H1 (cell line): ENCODE measurements at regions not wholly inside any gene's neighbourhood (a gene's known extent, or its start where the extent isn't known, plus 50 kb on each side); places are given as distances from the start of the nearest gene placed in this dataset.

Experiments used
- CTCF ChIA-PET: fragments of 300-600 bp; sonication (Branson Sonifier 250); formaldehyde crosslinking; loops from one replicate; lab custom pipeline; 2021; ENCODE audit not compliant: partially characterized antibody; lab: Charles Lee
- POLR2A ChIA-PET: fragments of 300-600 bp; sonication (Branson Sonifier 250); formaldehyde crosslinking; loops from one replicate; lab custom pipeline; 2021; ENCODE audit warnings: inconsistent platforms; ENCODE audit not compliant: partially characterized antibody; lab: Charles Lee
- DNase-seq, 2 experiments: peaks; one replicate each; pipeline versions ENCODE4 v3.0.0 to v3.0.0-alpha.2; 2010 to 2022; ENCODE audit warnings: low spot score in 2 of 2, low read depth in 1 of 2, mixed read lengths in 1 of 2
- FAIRE-seq: peaks from 2 replicates; lab custom pipeline; 2011; peaks lifted over from hg19 to GRCh38; lab: Jason Lieb, UNC
- H2AFZ ChIP-seq: 2 replicates; pipeline ENCODE4 v1.8.1; 2012; ENCODE audit warnings: low read length, inconsistent platforms
- H2AK5ac ChIP-seq: 2 replicates; pipeline ENCODE4 v1.6.1; 2013; ENCODE audit warnings: low read depth, low read length
- H2BK120ac ChIP-seq: replicated peaks from 2 replicates; pipeline ENCODE3; 2013; ENCODE audit warnings: low read depth, low read length, inconsistent platforms
- H2BK12ac ChIP-seq: 2 replicates; pipeline ENCODE4 v1.6.1; 2013; ENCODE audit warnings: low read depth, low read length
- H2BK15ac ChIP-seq: 2 replicates; pipeline ENCODE4 v1.6.1; 2013; ENCODE audit warnings: low read length
- H2BK20ac ChIP-seq: 2 replicates; pipeline ENCODE4 v1.6.1; 2013; ENCODE audit warnings: low read length
- H2BK5ac ChIP-seq: 2 replicates; pipeline ENCODE4 v1.6.1; 2013; ENCODE audit warnings: low read depth, low read length
- H3K14ac ChIP-seq: 2 replicates; pipeline ENCODE4 v1.6.1; 2013; ENCODE audit warnings: inconsistent platforms; ENCODE audit not compliant: insufficient read length
- H3K18ac ChIP-seq: 2 replicates; pipeline ENCODE4 v1.6.1; 2013; ENCODE audit warnings: low read length; ENCODE audit errors: extremely low read depth
- H3K23ac ChIP-seq: 2 replicates; pipeline ENCODE4 v1.6.1; 2013; ENCODE audit warnings: inconsistent platforms; ENCODE audit not compliant: insufficient read length
- H3K23me2 ChIP-seq: 2 replicates; pipeline ENCODE4 v1.6.1; 2013; ENCODE audit warnings: low read depth, low read length
- H3K27ac ChIP-seq: 2 replicates; pipeline ENCODE4 v1.6.1; 2011; ENCODE audit warnings: low read depth, low read length, inconsistent platforms
- H3K27me3 ChIP-seq, 4 experiments: replicated peaks in 1 of 4; 1 replicate in 1 of 4; 2 replicates in 3 of 4; pipeline versions ENCODE4 v1.6.1 to v1.8.1; 2011 to 2013; ENCODE audit warnings: low read length in 3 of 4, mild to moderate bottlenecking in 3 of 4, inconsistent platforms in 2 of 4, mixed read lengths in 2 of 4, moderate library complexity in 1 of 4; ENCODE audit not compliant: control insufficient read depth in 3 of 4, insufficient read depth in 3 of 4; ENCODE audit errors: extremely low read depth in 1 of 4
- H3K36me3 ChIP-seq, 4 experiments: 2 replicates each; pipeline versions ENCODE4 v1.6.1 to v1.8.1; 2011 to 2013; ENCODE audit warnings: mild to moderate bottlenecking in 4 of 4, low read length in 3 of 4, moderate library complexity in 2 of 4, control low read depth in 1 of 4, inconsistent platforms in 1 of 4; ENCODE audit not compliant: insufficient read depth in 4 of 4, control insufficient read depth in 2 of 4
- H3K4ac ChIP-seq: replicated peaks from 2 replicates; pipeline ENCODE3; 2013; ENCODE audit warnings: low read length, low read depth, mixed read lengths, inconsistent platforms; ENCODE audit not compliant: insufficient read length
- H3K4me1 ChIP-seq, 4 experiments: replicated peaks in 1 of 4; 1 replicate in 1 of 4; 2 replicates in 3 of 4; pipeline versions ENCODE4 v1.6.1 to v1.8.1; 2011 to 2013; ENCODE audit warnings: low read length in 3 of 4, inconsistent platforms in 2 of 4, mixed read lengths in 1 of 4; ENCODE audit not compliant: insufficient read depth in 4 of 4, control insufficient read depth in 3 of 4
- H3K4me2 ChIP-seq, 2 experiments: 2 replicates each; pipeline versions ENCODE4 v1.6.1 to v1.8.1; 2011 to 2013; ENCODE audit warnings: low read depth in 2 of 2, low read length in 2 of 2, control low read depth in 1 of 2, inconsistent platforms in 1 of 2, mild to moderate bottlenecking in 1 of 2; ENCODE audit not compliant: insufficient read depth in 1 of 2
- H3K4me3 ChIP-seq, 4 experiments: fragments of 200-600, 300-600 bp in 1 of 4; sonication (generic), shearing (Covaris generic), sonication (Bioruptor Twin) in 1 of 4; 2 replicates each; pipeline versions ENCODE4 v1.5.1 to v1.8.1; 2011 to 2016; ENCODE audit warnings: low read length in 4 of 4, low read depth in 3 of 4, control low read depth in 2 of 4, inconsistent platforms in 2 of 4, mild to moderate bottlenecking in 2 of 4, mixed read lengths in 1 of 4, moderate library complexity in 1 of 4; ENCODE audit not compliant: insufficient read depth in 2 of 4; ENCODE audit errors: extremely low read depth in 1 of 4
- H3K56ac ChIP-seq: replicated peaks from 2 replicates; pipeline ENCODE3; 2013; ENCODE audit warnings: low read depth, mild to moderate bottlenecking, mixed read lengths, low read length, inconsistent platforms; ENCODE audit not compliant: insufficient read length
- H3K79me1 ChIP-seq: 2 replicates; pipeline ENCODE4 v1.6.1; 2013; ENCODE audit warnings: low read depth, low read length, control low read depth
- H3K79me2 ChIP-seq, 2 experiments: 2 replicates each; pipeline versions ENCODE4 v1.6.1 to v1.8.1; 2012 to 2013; ENCODE audit warnings: low read length in 2 of 2, mild to moderate bottlenecking in 2 of 2, inconsistent platforms in 1 of 2; ENCODE audit not compliant: insufficient read depth in 2 of 2, control insufficient read depth in 1 of 2
- H3K9ac ChIP-seq, 4 experiments: replicated peaks in 1 of 4; 1 replicate in 1 of 4; 2 replicates in 3 of 4; pipeline versions ENCODE4 v1.6.1 to v1.8.1; 2011 to 2013; ENCODE audit warnings: low read depth in 3 of 4, low read length in 3 of 4, control low read depth in 2 of 4, mild to moderate bottlenecking in 2 of 4, moderate library complexity in 2 of 4, inconsistent platforms in 1 of 4; ENCODE audit errors: extremely low read depth in 1 of 4
- H3K9me3 ChIP-seq, 2 experiments: 2 replicates each; pipeline versions ENCODE4 v1.6.1 to v1.8.1; 2012 to 2013; ENCODE audit warnings: mild to moderate bottlenecking in 2 of 2, moderate library complexity in 2 of 2, control low read depth in 1 of 2, inconsistent platforms in 1 of 2, low read depth in 1 of 2, low read length in 1 of 2, mixed read lengths in 1 of 2; ENCODE audit not compliant: insufficient read depth in 2 of 2
- H4K20me1 ChIP-seq, 2 experiments: replicated peaks in 1 of 2; 2 replicates each; pipeline versions ENCODE3 to v1.8.1; 2011 to 2013; ENCODE audit warnings: inconsistent platforms in 2 of 2, low read length in 2 of 2, mild to moderate bottlenecking in 1 of 2; ENCODE audit not compliant: insufficient read depth in 2 of 2, control insufficient read depth in 1 of 2
- H4K5ac ChIP-seq: 2 replicates; pipeline ENCODE4 v1.6.1; 2013; ENCODE audit warnings: low read length, low read depth, mixed read lengths, inconsistent platforms; ENCODE audit not compliant: insufficient read length
- H4K8ac ChIP-seq: 2 replicates; pipeline ENCODE4 v1.8.0; 2013; ENCODE audit warnings: mild to moderate bottlenecking, moderate library complexity, low read length, inconsistent platforms; ENCODE audit not compliant: insufficient read depth; ENCODE audit errors: extremely low read depth
- H4K91ac ChIP-seq: replicated peaks from 2 replicates; pipeline ENCODE3; 2013; ENCODE audit warnings: low read length, mixed read lengths, inconsistent platforms; ENCODE audit not compliant: insufficient read length
- CREB1 ChIP-seq: IDR thresholded peaks from 2 replicates; pipeline ENCODE4 v1.6.1; 2012; ENCODE audit warnings: inconsistent platforms
- TAF1 ChIP-seq: IDR thresholded peaks from 2 replicates; pipeline ENCODE4 v1.6.1; 2011; ENCODE audit warnings: mild to moderate bottlenecking, low read depth, low read length
- TCF12 ChIP-seq: IDR thresholded peaks from 2 replicates; pipeline ENCODE4 v1.6.1; 2011; ENCODE audit warnings: low read depth, mild to moderate bottlenecking, low read length
- WGBS, 2 experiments: shearing (Covaris generic) in 1 of 2; methylation state at CpG; one replicate each; pipeline versions ENCODE4 v1.1.6 to v1.1.7; 2013 to 2015; ENCODE audit warnings: low lambda C conversion rate in 2 of 2, mixed read lengths in 2 of 2, inconsistent platforms in 1 of 2, low coverage in 1 of 2, missing lambda C conversion rate in 1 of 2; ENCODE audit not compliant: insufficient replicate concordance in 2 of 2, insufficient coverage in 1 of 2, insufficient read length in 1 of 2; ENCODE audit errors: extremely low coverage in 1 of 2, missing lambda C conversion rate in 1 of 2; 5-methylcytosine and 5-hydroxymethylcytosine counted together
- TF ChIP-seq, protein P1 (sequence below): IDR thresholded peaks from 2 replicates; pipeline ENCODE4 v1.6.1; 2012; ENCODE audit warnings: inconsistent platforms
- TF ChIP-seq, protein P2 (sequence below): IDR thresholded peaks from 2 replicates; pipeline ENCODE4 v1.6.1; 2012; ENCODE audit warnings: low read length, inconsistent platforms

DNA sequence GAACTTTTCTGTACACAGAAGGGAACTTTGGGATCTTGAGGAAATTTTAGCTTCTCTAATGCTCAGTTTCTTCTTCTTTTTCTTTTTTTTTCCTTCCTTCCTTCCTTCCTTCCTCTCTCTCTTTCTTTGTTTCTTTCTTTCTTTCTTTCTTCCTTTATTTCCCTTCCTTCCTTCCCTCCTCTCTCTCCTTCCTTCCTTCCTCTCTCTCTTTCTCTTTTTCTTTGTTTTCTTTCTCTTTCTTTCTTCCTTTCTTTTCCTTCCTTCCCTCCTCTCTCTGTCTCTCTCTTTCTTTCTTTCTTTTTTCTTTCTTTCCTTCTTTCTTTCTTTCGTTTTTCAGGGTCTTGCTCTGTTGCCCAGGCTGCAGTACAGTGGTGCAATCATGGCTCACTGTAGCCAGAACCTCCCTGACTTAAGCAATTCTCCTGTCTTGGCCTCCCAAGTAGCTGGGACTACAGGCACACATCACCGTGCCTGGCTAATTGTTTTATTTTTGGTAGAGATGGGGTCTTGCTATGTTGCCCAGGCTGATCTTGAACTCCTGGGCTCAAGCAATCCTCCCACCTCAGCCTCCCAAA, 58.6 kb upstream of the SDK1 start:
- Histone ChIP-seq H3K79me1 (no peaks in the 10 kb centered on the region), H3K4me2 (no peak overlapping the region), H3K14ac (no peak overlapping the region), H2BK120ac (no peak overlapping the region), H3K79me2 (no peaks in the 10 kb centered on the region), H4K91ac (no peak overlapping the region), H2BK5ac (no peak overlapping the region), H3K4ac (no peak overlapping the region), H2AK5ac (no peak overlapping the region), H3K56ac (no peak overlapping the region), H2BK12ac (no peak overlapping the region), H4K20me1 (no peaks in the 10 kb centered on the region), H2BK20ac (no peak overlapping the region), H3K4me3 (no peak overlapping the region), H2BK15ac (no peak overlapping the region), H3K9ac (no peak overlapping the region), H4K8ac (no peak overlapping the region), H2AFZ (no peak overlapping the region), H3K23ac (no peak overlapping the region), H3K9me3 (0 out of 4 replicates have a peak, but pooled peaks cover 0 to 4% of the 10 kb centered on the region in 2 experiments), H3K23me2 (no peaks in the 10 kb centered on the region), H3K18ac (no peak overlapping the region), H4K5ac (no peak overlapping the region), H3K36me3 (no peaks in the 10 kb centered on the region), H3K27ac (no peak overlapping the region), H3K27me3 (no peaks in the 10 kb centered on the region), H3K4me1 (peaks cover 0 to 3% (median 1%) of the 10 kb centered on the region in 4 experiments; a peak in 2 of 7 replicates)
- POLR2A ChIA-PET, result no interaction called here
- no peak for DNase-seq
- CTCF ChIA-PET, result no interaction called here
- no peak for TF ChIP-seq TAF1
- TF ChIP-seq, protein P1, sequence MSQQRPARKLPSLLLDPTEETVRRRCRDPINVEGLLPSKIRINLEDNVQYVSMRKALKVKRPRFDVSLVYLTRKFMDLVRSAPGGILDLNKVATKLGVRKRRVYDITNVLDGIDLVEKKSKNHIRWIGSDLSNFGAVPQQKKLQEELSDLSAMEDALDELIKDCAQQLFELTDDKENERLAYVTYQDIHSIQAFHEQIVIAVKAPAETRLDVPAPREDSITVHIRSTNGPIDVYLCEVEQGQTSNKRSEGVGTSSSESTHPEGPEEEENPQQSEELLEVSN, result no peak
- TF ChIP-seq CREB1, result no peak
- TF ChIP-seq, protein P2, sequence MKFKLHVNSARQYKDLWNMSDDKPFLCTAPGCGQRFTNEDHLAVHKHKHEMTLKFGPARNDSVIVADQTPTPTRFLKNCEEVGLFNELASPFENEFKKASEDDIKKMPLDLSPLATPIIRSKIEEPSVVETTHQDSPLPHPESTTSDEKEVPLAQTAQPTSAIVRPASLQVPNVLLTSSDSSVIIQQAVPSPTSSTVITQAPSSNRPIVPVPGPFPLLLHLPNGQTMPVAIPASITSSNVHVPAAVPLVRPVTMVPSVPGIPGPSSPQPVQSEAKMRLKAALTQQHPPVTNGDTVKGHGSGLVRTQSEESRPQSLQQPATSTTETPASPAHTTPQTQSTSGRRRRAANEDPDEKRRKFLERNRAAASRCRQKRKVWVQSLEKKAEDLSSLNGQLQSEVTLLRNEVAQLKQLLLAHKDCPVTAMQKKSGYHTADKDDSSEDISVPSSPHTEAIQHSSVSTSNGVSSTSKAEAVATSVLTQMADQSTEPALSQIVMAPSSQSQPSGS, result no peak
- TF ChIP-seq TCF12, result no peak
- FAIRE-seq, result no peak
- 86% methylated on average over 2 of the region's 2 CpGs; no CpG with 5 or more reads in 1 of the 2 experiments for WGBS, 2 experiments
